ENCODE measurements at regions not wholly inside any gene's neighbourhood (a gene's known extent, or its start where the extent isn't known, plus 50 kb on each side); places are given as distances from the start of the nearest gene placed in this dataset.
A peak's percentile ranks its signal among the peaks of the same experiment; 100 is the strongest.

- TF ChIP-seq TSHZ1 (CRISPR knock-in tag; IDR thresholded peaks at IDR 0.05) (no peak), ZNF408 (CRISPR knock-in tag; IDR thresholded peaks at IDR 0.05; ENCODE audit: low read depth) (no peak), DMBX1 (CRISPR knock-in tag; IDR thresholded peaks at IDR 0.05; ENCODE audit: borderline replicate concordance) (peak; percentile 77), ID3 (CRISPR knock-in tag; IDR thresholded peaks at IDR 0.05) (peak; percentile 51; the same call in 1 of the 2 replicates), ID3 (tag; IDR thresholded peaks at IDR 0.05) (no peak), SOX6 (IDR thresholded peaks at IDR 0.05) (no peak), DDX20 (tag; IDR thresholded peaks at IDR 0.05; ENCODE audit: low read depth) (no peak), RBM17 (IDR thresholded peaks at IDR 0.05; ENCODE audit: borderline replicate concordance, low read depth, low read length) (no peak), ZNF140 (CRISPR knock-in tag; IDR thresholded peaks at IDR 0.05) (no peak), ZNF143 (CRISPR knock-in tag; IDR thresholded peaks at IDR 0.05) (no peak), ZNF583 (CRISPR knock-in tag; IDR thresholded peaks at IDR 0.05) (peak; percentile 35; the same call in 1 of the 2 replicates), ZNF57 (CRISPR knock-in tag; IDR thresholded peaks at IDR 0.05) (0 out of 2 replicates have a peak, but pooled peaks have one; percentile 65), TBL1XR1 (IDR thresholded peaks at IDR 0.05; ENCODE audit: low read length in 2 of 2) (no peak), MYBL2 (IDR thresholded peaks at IDR 0.05; ENCODE audit: low read depth) (no peak), MYBL2 (CRISPR knock-in tag; IDR thresholded peaks at IDR 0.05; ENCODE audit: borderline replicate concordance) (no peak), FOXA1 (IDR thresholded peaks at IDR 0.05; ENCODE audit: borderline replicate concordance) (no peak), ZNF217 (CRISPR knock-in tag; IDR thresholded peaks at IDR 0.05) (no peak), KLF6 (CRISPR knock-in tag; IDR thresholded peaks at IDR 0.05; ENCODE audit: borderline replicate concordance) (peak; percentile 44; the same call in 1 of the 2 replicates), ADNP (tag; IDR thresholded peaks at IDR 0.05) (no peak), MCM7 (IDR thresholded peaks at IDR 0.05) (no peak), LARP7 (IDR thresholded peaks at IDR 0.05) (no peak), ZNF445 (CRISPR knock-in tag; IDR thresholded peaks at IDR 0.05; ENCODE audit: low read depth) (no peak), ZNF696 (CRISPR knock-in tag; conservative IDR thresholded peaks at IDR 0.05) (0 out of 2 replicates have a peak, but pooled peaks have one; percentile 18)
Observed at GRCh38 chr18:9016633-9017166, 85.8 kb upstream of the NDUFV2 start (continued).

Measured in K562 (cell line).